ENCODE measurements at regions not wholly inside any gene's neighbourhood (a gene's known extent, or its start where the extent isn't known, plus 50 kb on each side); places are given as distances from the start of the nearest gene placed in this dataset.

DNA sequence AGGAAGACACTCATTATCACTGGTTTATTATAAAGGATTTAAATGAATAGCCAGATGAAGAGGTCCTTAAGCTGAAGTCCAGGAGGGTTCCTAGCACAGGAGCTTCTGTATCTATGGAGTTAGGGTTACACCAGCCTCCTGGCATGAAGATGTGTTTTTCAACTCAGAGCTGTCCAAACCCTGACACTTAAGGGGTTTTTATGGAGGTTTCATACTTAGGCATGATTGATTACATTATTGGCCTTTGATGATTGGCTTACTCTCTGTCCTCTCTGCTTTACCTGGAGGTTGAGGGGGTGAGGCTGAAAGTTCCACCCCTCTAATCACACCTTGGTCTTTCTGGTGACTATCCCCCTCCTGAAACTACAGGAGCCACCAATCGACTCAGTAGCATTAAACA, 84.9 kb upstream of the ZNF169 start:
- TF ChIP-seq CTCF (conservative IDR thresholded peaks at IDR 0.05; ENCODE audit: low read depth): no peak
- DNase-seq (ENCODE audit: low spot score): no peak
- ChIA-PET POLR2A (ENCODE audit: low non-redundant PET) (no interaction called here), CTCF (interaction anchor here (0.8 to 0.9 kb wide), 2 partner anchors 76 to 205 kb away, joined by 3 to 5 read pairs; no protein-coding TSS in a partner anchor)
- H3K27ac ChIP-seq: no peak overlapping the region

DNA sequence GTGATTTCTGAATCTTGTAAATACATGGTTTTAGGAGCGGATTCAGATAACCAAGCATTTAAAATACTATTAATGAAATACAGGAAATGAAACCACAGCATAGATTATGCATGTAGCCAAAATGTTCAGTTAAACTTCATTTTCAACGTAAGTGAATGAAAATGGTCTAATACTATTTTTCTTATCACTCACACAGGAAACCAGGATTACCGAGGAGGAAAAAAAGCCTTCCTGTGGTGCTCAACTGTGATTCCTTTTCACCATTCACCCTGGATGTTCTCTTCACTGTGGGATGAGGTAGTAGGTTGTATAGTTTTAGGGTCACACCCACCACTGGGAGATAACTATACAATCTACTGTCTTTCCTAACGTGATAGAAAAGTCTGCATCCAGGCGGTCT, 83.4 kb upstream of the ZNF169 start:
- CTCF ChIA-PET: no interaction called here
- H3K27ac ChIP-seq: no peak overlapping the region
- no peak for TF ChIP-seq CTCF (conservative IDR thresholded peaks at IDR 0.05; ENCODE audit: low read depth)
- POLR2A ChIA-PET (ENCODE audit: low non-redundant PET): no interaction called here
- no peak for DNase-seq (ENCODE audit: low spot score)

GRCh38 chr9:94176608-94177007, 82.5 kb upstream of the ZNF169 start:
- POLR2A ChIA-PET (ENCODE audit: low non-redundant PET): no interaction called here
- TF ChIP-seq CTCF (conservative IDR thresholded peaks at IDR 0.05; ENCODE audit: low read depth): no peak
- no peak overlapping the region for H3K27ac ChIP-seq
- CTCF ChIA-PET: no interaction called here
- DNase-seq (ENCODE audit: low spot score): no peak

- ChIA-PET CTCF (no interaction called here), POLR2A (ENCODE audit: low non-redundant PET) (no interaction called here)
- no peak overlapping the region for H3K27ac ChIP-seq
- no peak for TF ChIP-seq CTCF (conservative IDR thresholded peaks at IDR 0.05; ENCODE audit: low read depth)
- DNase-seq (ENCODE audit: low spot score): no peak
Measured at GRCh38 chr9:94178927-94179326, 80.2 kb upstream of the ZNF169 start.

- H3K27ac ChIP-seq: no peak overlapping the region
- DNase-seq (ENCODE audit: low spot score): no peak
- no peak for TF ChIP-seq CTCF (conservative IDR thresholded peaks at IDR 0.05; ENCODE audit: low read depth)
- ChIA-PET POLR2A (ENCODE audit: low non-redundant PET) (no interaction called here), CTCF (interaction anchor here (1.3 kb wide), 1 partner anchor 32 kb away, joined by 4 read pairs; no protein-coding TSS in a partner anchor)
Measured at GRCh38 chr9:94181408-94182181, 77.5 kb upstream of the ZNF169 start.

DNA sequence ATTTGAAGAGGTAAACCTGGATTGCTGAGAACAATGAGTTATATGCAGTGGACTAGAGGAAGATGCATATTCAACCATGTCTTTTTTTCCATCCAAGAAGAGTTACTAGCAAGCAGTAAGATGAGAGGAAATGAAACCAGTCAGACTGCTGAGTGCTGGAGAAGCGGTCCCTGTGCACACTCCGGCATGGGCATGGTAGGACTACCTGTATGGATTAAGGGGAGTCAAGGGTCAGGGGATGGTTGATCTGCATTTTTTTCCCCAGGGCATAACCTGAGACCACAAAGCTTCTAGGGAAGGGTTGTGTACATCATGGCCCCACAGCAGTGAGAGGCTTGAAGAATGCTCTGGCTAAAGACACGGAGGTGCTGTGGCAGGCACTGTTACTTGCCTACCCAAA, 76.6 kb upstream of the ZNF169 start:
- DNase-seq (ENCODE audit: low spot score): no peak
- H3K27ac ChIP-seq: peak overlapping the region; percentile 40
- CTCF ChIA-PET: interaction anchor here (1.3 kb wide), 1 partner anchor 31 kb away, joined by 4 read pairs; no protein-coding TSS in a partner anchor

More for the DNA sequence above, 76.6 kb upstream of the ZNF169 start:
- POLR2A ChIA-PET (ENCODE audit: low non-redundant PET): no interaction called here
- TF ChIP-seq CTCF (conservative IDR thresholded peaks at IDR 0.05; ENCODE audit: low read depth): no peak
